ENCODE measurements at regions not wholly inside any gene's neighbourhood (a gene's known extent, or its start where the extent isn't known, plus 50 kb on each side); places are given as distances from the start of the nearest gene placed in this dataset.

- no peak for TF ChIP-seq CTCF (conservative IDR thresholded peaks at IDR 0.05 in 1 of 2, IDR thresholded peaks at IDR 0.05 in 1 of 2; ENCODE audit: extremely low read depth in 1 of 2, insufficient read depth in 1 of 2, low read depth in 1 of 2, low read length in 2 of 2)
- no peak for TF ChIP-seq EZH2 (IDR thresholded peaks at IDR 0.05; ENCODE audit: borderline replicate concordance, low read length)
Measured at GRCh38 chr10:24035761-24036160, 173.2 kb upstream of the KIAA1217 start.

All from mammary epithelial cell (primary cell).